T-helper 1 cell treated with Interleukin-12 subunit alpha and Interleukin-12 subunit beta and Interleukin-4 antibody, amounts not matched to agents 30 ng/mL and 1 ng/mL, for 36 hours (primary cell): ENCODE measurements at regions not wholly inside any gene's neighbourhood (a gene's known extent, or its start where the extent isn't known, plus 50 kb on each side); places are given as distances from the start of the nearest gene placed in this dataset.

Experiments used
- intact Hi-C: fragments of 100-400 bp; cut with micrococcal nuclease; formaldehyde crosslinking; loops from one replicate; pipeline ENCODE4 v1.15.1; 2024

- intact Hi-C loops = no loop called here
Measured at GRCh38 chr2:6653281-6653750, 212.4 kb downstream of the CMPK2 start.

- intact Hi-C loops = no loop called here
Measured at GRCh38 chr2:6654279-6654678, 211.4 kb downstream of the CMPK2 start.

DNA sequence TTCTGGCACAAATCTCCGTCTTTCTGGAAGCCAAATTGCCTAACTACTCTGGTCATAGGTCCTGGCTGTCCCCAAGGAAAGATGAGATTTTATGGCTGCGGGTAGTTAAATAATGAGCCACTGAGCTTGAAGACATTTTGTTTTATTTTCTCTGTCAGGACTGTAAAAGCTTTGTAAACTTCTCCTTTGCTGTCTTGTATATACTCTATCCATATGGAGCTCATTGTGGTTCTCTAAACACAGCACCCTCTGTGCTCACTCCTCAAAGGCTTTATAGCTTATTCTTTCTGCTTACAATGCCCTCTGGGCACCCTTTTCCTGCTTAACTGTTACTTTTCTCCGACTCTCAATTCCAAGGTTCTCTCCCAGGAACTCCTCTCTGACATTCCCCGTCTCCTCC, 209.1 kb downstream of the CMPK2 start:
- intact Hi-C loops = no loop called here

DNA sequence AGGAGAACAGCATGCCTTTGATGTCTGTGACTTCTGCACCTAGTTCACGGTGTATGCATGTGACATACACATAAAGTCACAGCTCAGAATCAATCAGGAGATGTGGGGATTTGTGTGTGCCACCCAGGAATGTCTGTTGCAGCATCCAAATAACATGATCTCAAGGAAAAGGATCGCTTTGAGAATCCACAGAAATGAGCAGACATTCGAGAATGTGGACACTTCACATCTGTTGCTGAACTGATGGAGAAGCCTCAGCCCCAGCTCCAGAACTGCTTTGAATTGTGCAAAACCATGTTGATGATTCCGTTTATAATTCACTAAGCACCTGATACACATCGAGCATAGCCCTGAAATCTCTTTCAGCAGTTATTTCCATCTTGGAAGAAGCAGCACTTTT, 208.6 kb downstream of the CMPK2 start:
- intact Hi-C loops = no loop called here

DNA sequence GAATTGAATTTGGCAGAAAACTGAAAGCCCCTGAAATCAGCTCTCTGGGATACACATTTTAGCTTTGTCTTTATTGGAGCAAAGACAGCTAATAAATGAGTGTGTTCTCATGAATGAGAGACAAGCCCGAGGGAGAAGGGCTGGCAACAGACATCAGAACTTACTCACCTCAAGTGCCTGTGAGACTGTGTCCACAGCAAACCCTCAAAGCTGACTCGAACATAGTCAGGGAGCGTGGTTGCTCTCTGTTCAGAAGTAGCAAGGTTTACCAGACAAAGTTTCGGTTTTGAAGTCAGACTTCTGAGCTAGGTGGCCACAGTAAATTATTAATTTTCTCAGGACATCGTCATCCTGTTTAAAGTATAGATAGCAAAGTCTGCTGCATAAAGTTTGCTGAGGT, 207.9 kb downstream of the CMPK2 start:
- intact Hi-C loops = no loop called here

- intact Hi-C loops = no loop called here
Measured at GRCh38 chr2:6664332-6665061, 201.2 kb downstream of the CMPK2 start.

DNA sequence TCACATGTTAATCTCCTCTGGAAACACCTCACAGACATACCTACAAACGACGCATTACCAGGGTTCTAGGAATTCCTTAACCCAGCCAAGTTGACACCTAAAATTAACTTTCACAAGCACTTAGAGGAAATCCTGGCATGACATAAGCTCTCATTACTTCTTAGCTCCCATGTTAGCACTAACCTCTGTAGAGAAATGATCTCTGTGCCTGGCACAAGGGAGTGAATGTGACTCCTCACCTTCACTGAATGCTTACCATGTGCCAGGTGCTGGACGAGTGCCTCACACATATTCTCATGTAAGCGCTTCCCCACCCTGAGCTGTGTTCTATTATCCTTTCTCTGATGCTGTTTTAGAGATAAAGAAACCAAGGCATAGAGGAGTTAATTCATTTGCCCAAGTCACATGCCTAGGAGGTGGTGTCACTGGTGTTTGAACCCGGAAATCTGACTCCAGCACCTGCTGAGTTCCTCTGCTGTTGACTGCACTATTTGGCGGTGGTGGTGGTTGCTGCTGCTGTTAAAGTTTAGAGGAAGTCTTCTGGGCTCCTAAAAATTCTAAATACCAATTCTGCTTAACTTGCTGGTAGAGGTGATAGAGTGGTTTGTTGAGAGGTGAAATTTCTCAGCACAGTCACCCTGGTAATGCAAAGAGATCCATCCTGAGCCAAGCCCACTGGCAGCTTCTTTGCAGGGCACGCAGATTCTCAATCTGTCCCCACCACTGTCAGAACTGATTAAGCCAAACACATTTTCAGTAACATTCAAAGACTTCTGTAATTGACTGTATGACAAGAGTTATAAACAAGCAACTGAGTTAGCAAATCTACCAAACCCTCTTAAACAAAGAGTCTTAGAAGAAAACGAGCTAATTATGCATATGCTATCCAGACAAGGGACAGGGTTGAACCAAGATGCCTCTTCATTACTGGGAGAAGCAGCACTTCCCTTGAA, 200.3 kb downstream of the CMPK2 start:
- intact Hi-C loops = no loop called here

DNA sequence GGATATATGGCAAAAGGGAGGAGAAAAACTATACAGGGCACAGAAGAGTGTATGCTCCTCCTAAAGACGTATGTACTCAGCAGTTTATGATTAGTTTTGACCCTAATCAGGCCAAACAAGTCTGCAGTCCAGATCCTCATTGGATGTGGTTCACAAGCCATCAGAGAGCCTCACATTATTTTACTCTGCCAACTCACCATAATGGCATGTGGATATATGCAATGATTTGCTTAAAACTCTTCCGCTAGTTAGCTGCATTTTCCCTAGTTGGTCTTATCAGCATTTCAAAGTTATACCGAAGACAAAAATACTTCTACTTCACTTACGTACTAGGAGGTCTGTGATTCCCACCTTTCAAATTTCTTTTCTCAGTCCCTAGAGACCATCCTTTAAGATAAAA, 198.4 kb downstream of the CMPK2 start:
- intact Hi-C loops = no loop called here

DNA sequence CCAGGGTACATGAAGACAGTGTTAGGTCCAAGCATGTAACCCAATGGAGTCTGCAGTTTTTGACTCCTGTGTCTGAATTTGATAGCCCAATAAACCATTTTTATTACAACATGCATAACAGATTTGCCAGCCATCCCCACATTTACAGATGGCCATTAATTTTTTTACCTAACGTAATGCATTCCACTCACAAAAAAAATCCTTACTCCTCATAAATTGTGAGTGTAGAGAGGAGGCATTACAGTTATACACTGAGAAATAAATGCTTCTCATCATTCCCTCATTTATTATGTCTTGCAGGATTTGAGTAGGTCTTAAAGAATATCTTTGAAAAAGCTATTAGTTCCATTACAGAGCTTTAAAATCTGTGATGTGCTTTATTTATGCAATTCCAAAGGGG, 193.8 kb downstream of the CMPK2 start:
- intact Hi-C loops = no loop called here

GRCh38 chr2:6674381-6674780, 191.3 kb downstream of the CMPK2 start:
- intact Hi-C loops = no loop called here

DNA sequence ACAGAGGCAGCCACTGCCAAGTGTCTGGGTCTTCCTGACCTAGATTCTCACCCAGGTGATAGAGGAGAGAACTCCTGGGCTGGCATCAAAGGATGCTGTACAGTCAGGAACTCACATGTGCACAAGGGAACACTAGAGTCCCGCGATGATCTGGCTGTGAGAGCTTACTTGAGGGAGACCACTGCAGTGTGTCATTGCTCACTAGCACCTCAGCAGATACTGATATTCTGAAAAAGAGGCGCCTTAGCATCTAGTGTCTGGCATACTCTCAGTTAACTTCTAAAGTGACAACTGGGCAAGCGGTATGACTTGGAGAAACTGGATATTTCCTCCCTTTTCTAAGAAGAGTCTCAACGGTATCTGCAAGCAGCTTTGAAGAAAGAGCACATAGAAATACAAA, 189.9 kb downstream of the CMPK2 start:
- intact Hi-C loops = no loop called here

- intact Hi-C loops = no loop called here
Measured at GRCh38 chr2:6676241-6676640, 189.5 kb downstream of the CMPK2 start.

DNA sequence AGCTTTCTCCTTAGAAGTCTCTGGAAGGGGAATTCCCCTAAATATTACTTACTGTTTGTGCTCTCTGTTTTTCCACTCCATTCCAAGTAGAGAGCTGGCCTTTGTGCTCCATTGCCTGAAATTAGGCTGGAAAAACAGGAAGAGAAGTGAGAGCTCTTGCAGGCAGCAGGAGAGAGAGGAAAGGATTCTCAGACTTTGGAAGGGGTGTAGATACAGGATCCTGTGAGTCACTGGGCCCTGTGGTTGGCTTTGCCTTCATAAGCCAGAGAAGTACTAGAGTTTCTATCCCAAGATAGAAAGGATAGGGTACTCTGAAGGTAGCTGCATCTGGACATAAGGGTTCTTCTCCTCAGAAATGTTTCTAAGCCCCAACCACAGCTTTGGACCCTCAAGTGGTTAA, 188.9 kb downstream of the CMPK2 start:
- intact Hi-C loops = no loop called here

GRCh38 chr2:6679471-6679870, 186.2 kb downstream of the CMPK2 start:
- intact Hi-C loops = no loop called here

DNA sequence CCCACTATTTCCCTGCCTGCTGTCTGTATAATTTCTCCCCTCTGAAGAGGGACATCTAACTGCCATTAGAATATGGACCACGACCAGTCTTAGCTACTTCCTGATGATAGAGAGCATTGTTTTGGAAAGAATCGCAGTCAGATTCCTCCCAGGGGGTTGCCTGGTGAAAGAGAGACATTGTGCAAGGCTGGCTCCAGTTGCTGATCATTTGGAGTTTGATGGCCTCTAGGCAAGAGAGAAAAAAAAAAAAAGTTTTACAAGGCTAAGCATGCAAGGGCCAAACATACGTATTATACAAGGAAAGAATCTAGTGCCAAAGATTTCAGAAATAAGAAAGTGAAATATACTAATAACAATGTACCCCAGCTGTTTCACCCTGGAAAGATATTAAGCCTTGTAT, 182.2 kb downstream of the CMPK2 start:
- intact Hi-C loops = no loop called here

DNA sequence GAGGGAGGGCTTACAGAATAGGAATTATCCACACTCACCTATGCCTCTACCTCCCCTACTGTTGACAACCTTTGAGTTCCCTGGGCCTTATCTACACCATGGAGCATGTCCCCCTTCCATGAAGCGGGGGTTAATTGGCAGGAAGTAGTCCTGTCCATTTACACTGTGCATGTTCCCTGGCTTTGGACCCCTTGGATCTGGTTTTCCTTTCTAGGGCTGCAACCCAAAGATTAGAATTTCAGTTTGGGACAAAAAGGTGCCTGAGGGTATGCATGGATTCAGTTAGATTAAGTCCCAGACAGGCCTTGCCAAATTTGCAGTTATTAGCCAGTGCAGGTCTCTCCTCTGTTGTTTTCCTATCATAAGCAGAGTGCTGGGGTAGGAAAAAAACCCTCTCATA, 180.3 kb downstream of the CMPK2 start:
- intact Hi-C loops = no loop called here

- intact Hi-C loops = no loop called here
Measured at GRCh38 chr2:6692056-6692455, 173.7 kb downstream of the CMPK2 start.

DNA sequence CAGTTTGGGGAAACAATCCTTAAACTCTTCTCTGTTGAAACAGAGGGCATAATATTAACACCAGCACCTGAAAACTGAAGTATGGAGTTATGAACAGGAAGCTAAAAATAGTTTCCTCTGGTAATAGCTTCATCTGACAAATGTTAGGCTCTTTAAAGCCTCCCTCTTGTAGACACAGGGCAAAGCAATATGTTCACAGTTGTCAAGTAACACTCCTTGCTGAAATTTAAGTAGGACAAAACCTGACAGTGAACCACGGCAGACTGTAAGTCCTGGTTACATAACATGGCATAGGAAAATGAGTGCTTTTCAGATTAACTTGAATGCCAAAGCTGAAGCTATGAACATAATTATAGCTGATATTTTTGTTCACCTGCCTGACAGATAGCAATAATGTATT, 172.9 kb downstream of the CMPK2 start:
- intact Hi-C loops = no loop called here

DNA sequence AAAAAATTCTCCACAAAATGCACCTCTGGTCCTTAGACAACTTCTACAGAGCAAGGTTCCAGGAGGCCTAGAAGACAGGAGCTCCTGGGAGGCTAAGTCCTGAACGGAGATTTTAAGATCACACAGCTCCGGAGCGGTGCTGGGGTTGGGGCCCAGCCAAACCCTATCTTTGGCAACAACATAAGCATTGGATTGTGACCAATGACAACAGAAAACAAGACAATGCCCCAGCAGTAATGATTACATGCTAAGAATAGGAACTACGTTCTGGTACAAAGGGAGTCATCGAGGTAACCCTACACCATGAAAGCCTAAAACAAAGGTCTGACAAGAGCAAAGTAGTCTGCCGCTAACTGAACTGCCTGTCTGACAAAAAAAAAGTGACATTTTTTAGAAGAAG, 171.2 kb downstream of the CMPK2 start:
- intact Hi-C loops = no loop called here

DNA sequence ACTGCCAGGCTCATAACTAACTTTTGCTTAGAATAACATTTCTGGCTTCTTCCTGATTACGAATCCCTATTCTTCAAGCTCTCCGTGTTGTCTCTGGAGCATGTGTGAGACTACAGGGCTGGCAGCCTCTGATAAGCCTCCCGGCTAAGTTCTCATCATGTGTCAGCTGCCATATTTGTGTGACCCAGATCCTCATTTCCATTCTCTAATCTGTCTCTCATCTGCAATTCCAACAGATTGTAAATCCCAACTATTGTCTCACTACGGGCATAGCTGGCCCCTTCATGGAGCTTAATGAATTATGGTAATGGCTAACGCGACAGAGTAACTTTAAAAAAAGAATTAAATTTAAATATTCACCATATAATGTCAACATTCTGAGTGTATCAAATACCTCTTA, 165.4 kb downstream of the CMPK2 start:
- intact Hi-C loops = no loop called here

DNA sequence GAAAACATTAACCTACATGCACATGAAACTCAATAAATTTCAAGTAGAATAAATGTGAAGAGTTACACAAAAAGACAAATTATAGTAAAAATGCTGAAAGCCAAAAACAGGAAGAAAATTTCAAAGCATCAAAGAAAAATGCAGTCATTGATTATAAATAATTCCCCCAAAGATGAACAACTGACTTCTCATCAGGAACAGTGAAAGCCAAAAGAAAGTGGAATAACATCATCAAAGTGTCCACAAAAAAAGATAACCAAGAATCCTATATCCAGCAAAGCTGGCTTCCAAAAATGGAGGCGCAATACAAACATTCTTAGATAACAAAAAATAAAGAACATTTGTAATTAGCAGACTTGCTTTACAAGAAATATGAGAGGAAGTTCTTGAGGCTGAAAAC, 161.6 kb downstream of the CMPK2 start:
- intact Hi-C loops = no loop called here

- intact Hi-C loops = no loop called here
Measured at GRCh38 chr2:6721395-6721794, 144.3 kb downstream of the CMPK2 start.

DNA sequence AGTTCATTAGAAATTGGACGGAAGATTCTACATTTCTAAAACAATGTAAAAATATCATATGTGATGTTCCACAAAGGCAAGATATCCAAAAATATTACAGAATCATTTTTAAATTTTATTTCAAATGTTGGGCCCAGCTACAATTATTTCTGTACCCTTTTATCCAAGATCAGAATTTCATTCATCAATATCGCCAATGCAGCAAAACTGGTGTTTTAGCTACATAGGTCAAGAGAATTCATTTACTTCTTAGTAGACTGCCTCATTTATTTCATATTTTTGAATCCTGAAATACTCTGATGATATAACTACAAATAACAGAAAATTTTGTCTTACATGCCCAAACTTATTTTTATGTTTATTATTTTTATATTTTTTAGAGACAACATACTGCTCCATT, 143.1 kb downstream of the CMPK2 start:
- intact Hi-C loops = no loop called here
